ENCODE measurements at regions not wholly inside any gene's neighbourhood (a gene's known extent, or its start where the extent isn't known, plus 50 kb on each side); places are given as distances from the start of the nearest gene placed in this dataset.

- no peak for TF ChIP-seq CTCF (IDR thresholded peaks at IDR 0.05; ENCODE audit: low read depth, low read length)
- DNase-seq (ENCODE audit: low read depth in 2 of 2), result no peak
- H3K4me3 ChIP-seq (replicated peaks in 1 of 2; ENCODE audit: low read depth in 2 of 2, low read length in 2 of 2), result no peak overlapping the region
Measured at GRCh38 chr10:124165827-124166226, 72.4 kb upstream of the CHST15 start.

- TF ChIP-seq CTCF (IDR thresholded peaks at IDR 0.05; ENCODE audit: low read depth, low read length), result no peak
- no peak for DNase-seq (ENCODE audit: low read depth in 2 of 2)
- no peak overlapping the region for H3K4me3 ChIP-seq (replicated peaks in 1 of 2; ENCODE audit: low read depth in 2 of 2, low read length in 2 of 2)
Measured at GRCh38 chr10:124165311-124165710, 71.9 kb upstream of the CHST15 start.

GRCh38 chr10:124164264-124164663, 70.9 kb upstream of the CHST15 start:
- H3K4me3 ChIP-seq (replicated peaks in 1 of 2; ENCODE audit: low read depth in 2 of 2, low read length in 2 of 2), result no peak overlapping the region
- DNase-seq (ENCODE audit: low read depth in 2 of 2), result peak in 1 of 2 donors; percentile 18
- TF ChIP-seq CTCF (IDR thresholded peaks at IDR 0.05; ENCODE audit: low read depth, low read length), result no peak

- no peak overlapping the region for H3K4me3 ChIP-seq (replicated peaks in 1 of 2; ENCODE audit: low read depth in 2 of 2, low read length in 2 of 2)
- DNase-seq (ENCODE audit: low read depth in 2 of 2), result no peak
- no peak for TF ChIP-seq CTCF (IDR thresholded peaks at IDR 0.05; ENCODE audit: low read depth, low read length)
Measured at GRCh38 chr10:124162774-124163354, 69.5 kb upstream of the CHST15 start.

GRCh38 chr10:124162136-124162535, 68.7 kb upstream of the CHST15 start:
- no peak overlapping the region for H3K4me3 ChIP-seq (replicated peaks in 1 of 2; ENCODE audit: low read depth in 2 of 2, low read length in 2 of 2)
- TF ChIP-seq CTCF (IDR thresholded peaks at IDR 0.05; ENCODE audit: low read depth, low read length), result no peak
- DNase-seq (ENCODE audit: low read depth in 2 of 2), result no peak

- TF ChIP-seq CTCF (IDR thresholded peaks at IDR 0.05; ENCODE audit: low read depth, low read length), result no peak
- no peak for DNase-seq (ENCODE audit: low read depth in 2 of 2)
- H3K4me3 ChIP-seq (replicated peaks in 1 of 2; ENCODE audit: low read depth in 2 of 2, low read length in 2 of 2), result no peak overlapping the region
Measured at GRCh38 chr10:124161601-124162000, 68.2 kb upstream of the CHST15 start.
